ENCODE measurements at regions not wholly inside any gene's neighbourhood (a gene's known extent, or its start where the extent isn't known, plus 50 kb on each side); places are given as distances from the start of the nearest gene placed in this dataset.

- Histone ChIP-seq H3K36me3 (no peaks in the 10 kb centered on the region), H3K27me3 (replicated peaks in 1 of 7) (no peaks in the 10 kb centered on the region), H3K9me3 (peaks cover 0 to 28% (median 4%) of the 10 kb centered on the region in 8 donors), H3K4me3 (no peak overlapping the region), H3K4me1 (no peaks in the 10 kb centered on the region), H3K27ac (no peak overlapping the region)
- TF ChIP-seq POLR2A (IDR thresholded peaks at IDR 0.05): no peak
- intact Hi-C loops (cut with DNase I; ENCODE audit: low total_unique reads): no loop called here
- 65 to 84% (median 73%) methylated on average over 2 of the region's 2 CpGs for WGBS, 5 donors
- no peak for DNase-seq
Observed at GRCh38 chr13:56012644-56013043, 1128.1 kb upstream of the PRR20A start.

- H3K9me3 ChIP-seq: peaks cover 0 to 46% (median 26%) of the 10 kb centered on the region in 8 donors
- intact Hi-C loops (cut with DNase I; ENCODE audit: low total_unique reads): no loop called here
- no peak overlapping the region for H3K4me3 ChIP-seq
- no peak overlapping the region for H3K27ac ChIP-seq
- no peaks in the 10 kb centered on the region for H3K4me1 ChIP-seq
- 45 to 75% (median 46%) methylated on average over 2 of the region's 2 CpGs for WGBS, 5 donors
- no peaks in the 10 kb centered on the region for H3K36me3 ChIP-seq
- TF ChIP-seq POLR2AphosphoS5 (IDR thresholded peaks at IDR 0.05) (no peak), CTCF (IDR thresholded peaks at IDR 0.05 in 8 of 11, conservative IDR thresholded peaks at IDR 0.05 in 3 of 11) (no peak), POLR2A (IDR thresholded peaks at IDR 0.05) (no peak)
- no peak for DNase-seq
- no peaks in the 10 kb centered on the region for H3K27me3 ChIP-seq (replicated peaks in 1 of 7)
Observed at GRCh38 chr13:56015919-56016318, 1124.8 kb upstream of the PRR20A start.

GRCh38 chr13:56019606-56020005 is 1121.1 kb upstream of the PRR20A start:
- no peak for TF ChIP-seq CTCF (IDR thresholded peaks at IDR 0.05 in 8 of 11, conservative IDR thresholded peaks at IDR 0.05 in 3 of 11)
- TF ChIP-seq POLR2AphosphoS5 (IDR thresholded peaks at IDR 0.05): no peak
- TF ChIP-seq POLR2A (IDR thresholded peaks at IDR 0.05): no peak
- no peaks in the 10 kb centered on the region for H3K27me3 ChIP-seq (replicated peaks in 1 of 7)
- H3K4me3 ChIP-seq: no peak overlapping the region
- intact Hi-C loops (cut with DNase I; ENCODE audit: low total_unique reads): no loop called here
- WGBS, 5 donors: 82 to 93% (median 84%) methylated on average over 5 of the region's 5 CpGs
- no peaks in the 10 kb centered on the region for H3K4me1 ChIP-seq
- peaks cover 0 to 37% (median 27%) of the 10 kb centered on the region in 8 donors for H3K9me3 ChIP-seq
- peak; percentile 62 for DNase-seq
- H3K36me3 ChIP-seq: no peaks in the 10 kb centered on the region
- H3K27ac ChIP-seq: no peak overlapping the region

- no peak for DNase-seq
- intact Hi-C loops (cut with DNase I; ENCODE audit: low total_unique reads): no loop called here
- Histone ChIP-seq H3K27me3 (replicated peaks in 1 of 7) (no peaks in the 10 kb centered on the region), H3K4me3 (no peak overlapping the region), H3K36me3 (no peaks in the 10 kb centered on the region), H3K27ac (no peak overlapping the region), H3K9me3 (peaks cover 0 to 33% (median 27%) of the 10 kb centered on the region in 8 donors), H3K4me1 (no peaks in the 10 kb centered on the region)
- 79 to 92% (median 89%) methylated on average over 3 of the region's 3 CpGs for WGBS, 5 donors
- TF ChIP-seq POLR2A (IDR thresholded peaks at IDR 0.05) (no peak), POLR2AphosphoS5 (IDR thresholded peaks at IDR 0.05) (no peak), CTCF (IDR thresholded peaks at IDR 0.05 in 8 of 11, conservative IDR thresholded peaks at IDR 0.05 in 3 of 11) (no peak)
Observed at GRCh38 chr13:56020425-56020824, 1120.3 kb upstream of the PRR20A start.

GRCh38 chr13:56039992-56040391 is 1100.7 kb upstream of the PRR20A start:
- intact Hi-C loops (cut with DNase I; ENCODE audit: low total_unique reads): no loop called here
- H3K4me3 ChIP-seq: no peak overlapping the region
- WGBS, 5 donors: 81 to 89% (median 83%) methylated on average over 8 of the region's 8 CpGs
- no peaks in the 10 kb centered on the region for H3K36me3 ChIP-seq
- no peak overlapping the region for H3K27ac ChIP-seq
- DNase-seq: peak; percentile 60
- no peaks in the 10 kb centered on the region for H3K4me1 ChIP-seq
- H3K27me3 ChIP-seq (replicated peaks in 1 of 7): no peaks in the 10 kb centered on the region
- TF ChIP-seq POLR2A (IDR thresholded peaks at IDR 0.05) (no peak), CTCF (IDR thresholded peaks at IDR 0.05 in 8 of 11, conservative IDR thresholded peaks at IDR 0.05 in 3 of 11) (no peak), POLR2AphosphoS5 (IDR thresholded peaks at IDR 0.05) (no peak)
- peaks cover 0 to 12% (median 0%) of the 10 kb centered on the region in 8 donors for H3K9me3 ChIP-seq

Measured in spleen (tissue), 11 donors.